Lung microvascular endothelial cell (primary cell): ENCODE measurements at regions not wholly inside any gene's neighbourhood (a gene's known extent, or its start where the extent isn't known, plus 50 kb on each side); places are given as distances from the start of the nearest gene placed in this dataset.

Experiments used
- DNase-seq, 2 donors: peaks; one replicate each; pipeline versions ENCODE4 v3.0.0 to v3.0.0-alpha.2; 2010; ENCODE audit warnings: low read depth in 2 of 2

DNA sequence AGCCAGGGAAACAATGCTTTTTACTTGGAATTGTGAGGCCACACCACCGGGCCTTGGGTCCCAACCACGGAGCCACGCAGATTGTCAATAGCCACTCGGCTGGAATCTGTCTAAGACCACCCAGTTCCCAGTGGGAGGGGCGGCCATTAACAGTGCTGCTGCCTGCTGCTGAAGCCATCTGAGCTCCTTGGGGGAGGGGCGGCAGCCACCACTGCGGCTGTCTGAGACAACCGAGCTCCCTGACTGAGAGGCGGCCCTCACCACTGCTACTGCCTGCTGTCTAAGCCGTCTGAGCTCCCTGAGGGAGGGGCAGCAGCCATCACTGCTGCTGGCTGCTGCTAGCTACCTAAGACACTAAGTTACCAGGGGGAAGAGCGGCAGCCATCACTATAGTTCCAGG lies 64.3 kb downstream of the DMRTA2 start:
- DNase-seq, result no peak

DNA sequence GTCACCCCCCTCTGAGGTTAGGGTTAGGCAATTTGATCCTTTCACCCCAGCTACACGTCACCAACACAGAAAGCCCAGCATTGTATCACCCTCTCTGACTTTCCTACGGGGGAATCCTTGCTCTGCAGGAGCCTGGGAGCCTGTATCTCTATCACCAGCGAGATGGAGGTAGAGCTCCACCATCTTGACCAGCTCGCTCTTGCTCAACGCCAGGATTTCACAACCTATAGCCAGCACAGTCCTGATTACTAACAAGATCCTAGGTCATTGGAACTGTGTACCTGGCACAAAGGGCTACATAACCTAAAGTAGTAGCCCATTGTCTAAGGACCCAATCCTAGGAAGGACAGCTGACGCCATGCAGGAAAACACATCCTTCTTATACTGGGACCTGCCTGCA lies 66.1 kb downstream of the DMRTA2 start:
- no peak for DNase-seq

DNA sequence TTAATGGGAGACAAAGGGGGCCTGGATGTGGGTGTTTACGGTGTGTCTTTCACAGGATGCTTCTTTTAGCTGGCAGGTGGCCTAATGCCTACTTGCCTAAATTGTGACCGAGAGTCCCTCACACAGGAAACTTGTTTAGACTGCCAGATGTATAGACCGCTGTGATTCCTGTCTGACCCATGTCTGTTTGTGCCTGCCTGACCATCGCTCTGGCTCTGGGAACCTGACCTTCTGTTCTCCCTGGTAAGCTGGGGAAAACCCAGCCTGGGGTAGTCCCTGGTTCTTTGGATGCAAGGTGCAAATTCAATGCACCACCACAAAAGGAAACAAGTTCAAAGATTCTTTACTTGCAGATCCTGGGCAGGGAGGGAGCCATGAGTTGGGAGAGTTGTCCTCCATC lies 68.4 kb downstream of the DMRTA2 start:
- no peak for DNase-seq

DNA sequence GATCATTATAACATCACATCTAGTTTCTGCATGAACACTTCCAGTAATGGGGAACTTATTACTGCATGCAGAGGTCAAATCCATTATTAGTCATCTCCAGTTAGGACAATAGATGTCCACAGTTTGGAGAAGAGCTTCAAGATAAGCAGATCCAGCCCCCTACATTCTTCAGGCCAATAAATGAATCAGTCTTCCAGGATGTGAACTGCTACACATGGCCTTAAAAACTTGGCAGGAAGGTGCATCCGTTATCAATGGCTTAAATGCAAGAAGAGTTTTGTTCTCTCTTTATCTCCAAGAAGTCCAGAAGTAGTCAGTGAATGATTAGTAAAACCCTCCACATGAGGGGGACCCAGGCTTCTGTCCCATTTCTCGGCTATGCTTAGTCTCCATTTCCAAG lies 70.8 kb downstream of the DMRTA2 start:
- peak in 1 of 2 donors; percentile 22 for DNase-seq

DNA sequence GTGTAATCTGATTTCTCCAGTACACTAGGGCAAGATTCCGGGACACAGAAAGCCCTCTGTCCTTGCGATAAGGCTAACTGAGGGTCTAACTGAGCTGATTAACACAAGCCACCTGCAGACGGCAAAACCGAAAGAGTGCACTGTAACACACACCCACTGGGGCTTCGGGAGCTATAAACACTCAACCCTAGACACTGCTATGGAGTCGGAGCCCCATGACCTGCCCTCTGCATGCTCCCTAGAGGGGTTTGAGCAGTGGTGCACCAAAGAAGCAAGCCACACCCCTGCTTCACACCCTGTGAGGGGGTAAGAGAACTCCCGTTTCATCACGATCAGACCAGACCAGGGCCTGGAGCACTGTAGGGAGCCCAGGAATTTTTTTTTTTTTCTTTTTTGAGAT lies 72.4 kb downstream of the DMRTA2 start:
- no peak for DNase-seq

DNA sequence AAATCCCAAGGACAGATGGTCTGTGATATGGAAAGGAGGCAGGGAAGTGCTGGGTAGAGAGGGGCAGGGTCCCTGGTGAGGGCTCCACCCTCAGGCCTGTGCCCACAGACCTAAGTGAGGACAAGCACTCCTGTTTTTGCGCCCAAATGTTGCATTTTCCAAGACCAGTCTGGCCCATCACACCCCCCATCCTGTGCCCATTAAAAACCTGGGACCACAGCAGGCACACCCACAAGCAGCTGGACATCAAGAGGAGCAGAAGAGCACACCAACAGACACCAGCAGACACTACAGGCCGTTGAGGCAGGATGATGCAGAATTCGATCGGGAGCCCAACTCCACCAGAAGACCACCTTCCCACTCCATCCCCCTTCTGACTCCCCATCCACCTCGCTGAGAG lies 72.8 kb downstream of the DMRTA2 start:
- no peak for DNase-seq

DNA sequence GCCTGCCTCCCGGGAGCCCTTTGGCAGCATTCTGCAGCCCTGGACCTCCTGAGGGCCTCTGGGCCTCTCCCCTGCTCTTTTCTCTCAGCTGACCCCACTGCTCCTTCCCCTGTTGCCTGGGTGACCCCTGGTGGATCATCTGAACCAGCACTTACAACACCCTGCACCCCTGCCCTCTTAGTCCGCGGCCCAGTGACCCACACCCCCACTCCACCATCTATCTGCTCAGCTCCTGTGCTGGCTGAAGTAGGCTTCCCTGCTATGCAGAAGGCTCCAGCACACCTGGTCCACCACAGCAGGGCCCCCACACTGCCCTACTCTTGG lies 74.0 kb downstream of the DMRTA2 start:
- no peak for DNase-seq

DNA sequence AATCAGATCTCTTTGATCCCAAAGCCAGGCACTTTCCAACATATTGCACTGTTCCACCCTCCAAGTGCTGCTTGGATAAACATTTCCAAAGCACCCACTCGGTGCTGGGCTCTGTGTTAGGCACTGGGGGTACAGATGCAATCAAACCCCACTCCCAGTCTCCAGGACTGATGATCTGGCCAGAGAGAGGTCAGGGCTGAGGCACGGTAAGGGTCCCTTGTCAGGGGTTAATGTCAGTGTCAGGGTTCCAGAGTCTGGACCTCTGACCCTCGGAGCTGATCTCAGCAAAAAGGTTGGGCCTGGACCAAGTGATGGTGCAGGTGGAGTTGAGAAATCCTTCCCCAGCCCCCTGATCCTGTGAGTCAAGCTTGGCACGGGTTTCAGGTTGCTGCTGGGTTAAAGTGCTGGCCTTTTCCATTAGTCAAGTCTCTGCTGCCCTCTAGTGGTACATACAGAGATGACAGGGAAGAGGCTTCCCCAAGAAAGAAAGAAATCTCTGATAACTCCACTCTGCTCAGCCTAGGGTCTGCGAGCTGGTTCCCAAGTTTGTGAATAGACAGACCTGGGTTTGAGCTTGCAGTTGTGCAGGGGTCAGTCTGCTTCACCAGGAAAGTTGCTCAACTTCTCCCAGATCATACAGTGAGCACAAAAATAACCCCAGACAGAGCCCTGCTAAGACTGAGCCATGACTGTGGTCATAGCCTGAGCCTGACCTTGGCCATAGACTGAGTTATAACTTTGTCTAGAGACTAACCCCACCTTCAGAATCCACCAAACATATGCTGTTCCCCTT lies 74.6 kb downstream of the DMRTA2 start:
- peak; percentile 73 to 77 for DNase-seq

DNA sequence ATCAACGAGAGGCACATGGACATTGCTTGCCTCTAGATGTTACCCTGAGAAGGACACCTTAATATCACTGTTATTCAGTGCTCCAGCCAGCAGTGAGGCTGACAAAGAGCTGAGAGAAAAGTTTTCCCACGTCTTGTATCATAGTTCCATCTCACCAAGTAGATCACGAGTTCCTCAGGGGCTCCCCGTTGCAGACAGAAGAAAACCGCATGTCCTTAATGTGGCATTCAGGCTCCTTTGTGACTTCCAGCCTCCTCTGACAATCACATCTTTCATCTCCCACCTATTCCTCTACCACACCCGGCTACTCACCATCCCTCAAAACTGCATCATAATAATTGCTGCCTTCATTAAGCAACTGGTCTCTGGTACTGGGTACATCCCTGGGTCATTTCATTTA lies 75.3 kb downstream of the DMRTA2 start:
- DNase-seq, result no peak

DNA sequence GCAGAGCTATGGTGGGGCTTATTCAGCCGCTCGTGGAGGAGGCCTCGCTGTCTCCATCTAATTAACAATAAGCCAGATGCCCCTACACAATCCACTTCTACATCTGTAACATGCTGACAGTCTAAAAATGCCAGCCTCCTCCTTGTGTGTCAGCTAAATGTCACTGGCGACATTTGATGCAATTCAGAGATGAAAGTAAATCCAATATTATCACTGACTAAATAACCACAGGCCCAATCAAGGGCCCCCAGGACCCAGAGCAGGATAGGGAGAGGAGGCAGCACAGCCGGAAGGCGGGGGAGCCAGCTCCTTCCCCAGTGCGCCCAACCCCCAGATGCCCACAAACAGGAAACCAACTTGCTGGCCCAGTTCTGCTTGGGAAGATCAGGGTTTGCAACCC lies 76.6 kb downstream of the DMRTA2 start:
- no peak for DNase-seq

DNA sequence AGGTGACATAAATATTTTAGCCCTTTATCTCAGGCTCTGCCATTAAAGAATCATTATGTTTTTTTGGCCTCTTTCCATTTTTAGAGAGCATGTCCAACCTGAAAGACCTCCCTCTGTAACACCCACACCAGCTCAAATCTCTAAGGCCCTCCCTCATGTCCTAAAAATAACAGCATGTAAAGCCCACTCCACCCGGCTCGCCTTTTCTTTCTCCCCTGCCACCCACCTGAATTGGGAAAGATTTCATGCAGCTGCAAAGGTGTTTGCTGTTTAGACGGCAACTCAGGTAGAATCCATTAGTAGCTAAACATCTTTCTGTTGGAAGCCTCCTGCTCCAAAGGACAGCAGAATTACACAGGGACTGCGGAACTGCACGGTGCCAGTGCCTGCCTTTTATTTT lies 79.9 kb downstream of the DMRTA2 start:
- no peak for DNase-seq

DNA sequence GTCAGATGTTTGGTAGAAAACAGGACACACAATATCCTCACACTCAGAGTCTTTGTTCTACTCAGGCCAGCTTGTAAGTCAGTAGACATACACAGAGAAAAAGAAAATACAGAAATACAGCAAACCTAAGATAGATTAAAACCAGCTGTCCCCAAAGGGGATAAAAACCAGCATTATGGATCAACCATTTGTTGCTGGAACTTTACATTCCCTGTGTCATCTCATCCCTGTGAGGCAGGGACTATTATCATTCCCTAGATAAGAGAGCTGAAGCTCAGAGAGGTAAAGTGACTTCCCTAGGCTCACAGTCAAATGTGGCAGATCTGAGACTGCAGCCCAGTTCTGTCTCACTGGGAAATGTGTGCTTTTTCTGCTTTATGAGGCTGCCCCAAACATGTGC lies 80.7 kb downstream of the DMRTA2 start:
- no peak for DNase-seq

DNA sequence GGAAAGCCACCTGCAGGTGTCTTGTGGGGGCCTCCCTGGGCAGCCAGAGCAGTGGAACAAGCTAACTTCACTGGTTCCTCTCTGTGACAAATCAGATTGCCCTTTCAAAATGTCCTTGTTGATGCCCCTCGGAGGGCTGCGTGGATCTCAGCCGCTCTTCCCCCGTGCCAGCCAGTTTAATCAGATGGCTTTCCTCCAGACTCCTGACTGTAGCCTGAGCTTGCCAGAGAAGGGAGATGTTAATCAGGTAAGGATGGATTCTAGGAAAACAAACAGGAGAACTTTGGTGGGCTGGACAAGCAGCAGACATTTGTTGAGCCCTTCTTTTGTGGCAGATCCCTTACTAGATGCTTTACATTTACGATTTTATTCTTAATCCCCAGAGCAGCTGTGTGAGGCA lies 88.2 kb downstream of the DMRTA2 start:
- DNase-seq, result no peak

DNA sequence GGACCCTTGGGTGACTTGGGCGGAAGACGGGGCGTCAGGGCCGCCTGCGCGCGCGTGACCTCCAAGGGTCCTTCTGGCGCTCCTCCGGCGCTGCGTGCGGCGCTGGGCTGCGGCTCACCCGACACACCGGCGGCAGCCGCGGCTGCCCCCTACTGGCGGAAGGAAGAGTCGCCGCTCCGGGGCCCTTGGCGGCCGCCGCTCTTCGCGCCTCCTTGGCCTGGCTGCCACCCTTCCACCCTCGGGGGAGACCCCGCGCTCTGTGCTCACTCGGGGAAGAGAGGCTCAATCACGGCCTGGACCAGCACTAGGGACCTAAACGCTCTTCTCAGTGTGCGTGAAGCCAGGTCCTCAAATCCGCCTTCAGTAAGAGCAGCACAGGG lies 89.7 kb downstream of the DMRTA2 start:
- peak; percentile 23 to 30 for DNase-seq

DNA sequence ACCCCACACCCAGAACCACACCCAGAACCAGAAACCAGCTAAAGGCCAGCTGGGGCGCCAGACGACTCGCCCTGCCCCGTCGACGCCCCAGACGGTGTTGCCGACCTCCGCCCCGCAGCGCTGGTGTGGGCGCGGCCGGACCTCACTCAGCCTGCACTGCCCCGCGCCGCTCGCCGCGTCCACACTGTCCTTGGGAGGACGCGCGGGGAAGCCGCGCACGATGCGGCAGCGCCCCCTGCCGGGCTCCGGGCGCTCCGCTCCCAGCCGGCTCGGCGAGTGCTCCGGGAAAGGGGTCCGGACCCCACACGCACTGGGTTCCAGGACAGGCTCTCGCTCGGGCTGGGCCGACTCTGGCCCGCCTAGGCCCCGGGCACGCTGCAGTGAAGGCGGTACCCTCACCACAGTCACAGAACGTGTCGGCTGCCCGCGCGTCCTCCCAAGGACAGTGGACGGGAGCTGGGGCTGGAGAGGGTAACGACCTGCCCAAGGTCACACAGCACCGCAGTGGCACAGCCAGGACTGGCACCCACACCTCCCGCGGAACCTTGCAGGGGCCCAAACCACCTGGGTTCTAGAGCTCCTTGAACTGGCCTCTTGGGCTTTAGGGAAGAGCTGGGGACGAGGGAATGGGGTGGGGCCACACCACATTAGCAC lies 90.2 kb downstream of the DMRTA2 start:
- DNase-seq, result peak; percentile 54 to 67

DNA sequence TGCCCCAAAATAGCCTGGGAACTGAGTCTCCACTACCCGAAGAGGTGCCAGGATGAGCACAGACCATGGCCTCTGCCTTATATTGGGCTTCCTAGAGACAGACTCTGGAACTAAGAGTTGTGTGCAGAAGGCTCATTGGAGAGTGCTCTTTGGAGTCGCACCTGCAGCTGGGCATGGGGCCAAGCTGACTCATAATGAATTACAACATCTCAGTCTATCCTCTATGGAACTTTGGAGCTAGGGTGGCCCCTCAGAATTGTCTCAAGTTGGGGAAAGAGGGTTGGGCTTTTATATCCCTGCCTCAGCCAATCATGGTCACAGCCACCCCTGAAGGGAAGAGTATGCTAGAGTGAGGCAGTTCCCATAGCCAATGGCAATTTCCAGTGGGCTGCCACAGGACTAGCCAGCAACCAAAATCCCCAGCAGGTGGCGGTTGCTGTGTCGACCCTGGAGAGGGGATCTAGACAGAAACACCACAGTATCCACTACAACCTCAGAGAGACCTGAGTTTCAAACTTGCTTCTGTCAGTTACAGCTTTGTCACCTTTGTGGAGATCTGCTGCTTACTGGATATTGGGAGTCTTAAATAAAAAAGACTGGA lies 93.8 kb downstream of the DMRTA2 start:
- no peak for DNase-seq

DNA sequence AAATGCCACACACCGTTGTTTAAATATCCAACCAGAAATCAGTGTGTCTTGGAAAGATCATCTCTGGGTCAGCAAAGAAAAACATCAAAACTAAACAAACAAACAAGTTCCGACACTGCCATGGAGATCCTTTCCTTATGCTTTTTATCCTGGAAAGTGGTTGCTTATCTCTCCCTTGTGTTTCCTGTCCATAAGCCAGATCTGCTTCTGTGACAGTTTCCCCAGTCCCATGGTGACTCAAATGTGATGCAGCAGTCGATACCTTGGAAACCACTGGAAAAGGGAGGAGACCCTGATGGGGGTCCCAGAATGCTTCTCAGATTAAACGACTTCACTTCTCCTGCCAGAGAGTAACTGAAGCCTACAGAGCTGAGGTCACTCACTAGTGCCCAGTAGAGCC lies 94.7 kb downstream of the DMRTA2 start:
- no peak for DNase-seq

DNA sequence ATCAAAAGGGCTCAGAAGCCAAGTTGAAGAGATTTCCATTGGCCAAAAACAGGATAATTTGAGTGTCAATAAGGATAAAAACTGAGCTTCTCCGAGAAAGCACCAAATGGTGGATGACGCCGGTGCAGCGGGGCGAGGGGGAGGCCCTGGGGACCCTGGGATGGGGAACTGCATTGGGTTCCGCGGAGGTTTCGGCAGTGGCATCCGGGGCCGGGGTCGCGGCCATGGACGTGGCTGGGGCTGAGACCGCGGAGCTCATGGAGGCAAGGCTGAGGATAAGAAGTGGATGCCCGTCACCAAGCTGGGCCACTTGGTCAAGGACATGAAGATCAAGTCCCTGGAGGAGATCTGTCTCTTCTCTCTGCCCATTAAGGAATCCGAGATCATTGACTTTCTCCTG lies 97.2 kb downstream of the DMRTA2 start:
- no peak for DNase-seq

DNA sequence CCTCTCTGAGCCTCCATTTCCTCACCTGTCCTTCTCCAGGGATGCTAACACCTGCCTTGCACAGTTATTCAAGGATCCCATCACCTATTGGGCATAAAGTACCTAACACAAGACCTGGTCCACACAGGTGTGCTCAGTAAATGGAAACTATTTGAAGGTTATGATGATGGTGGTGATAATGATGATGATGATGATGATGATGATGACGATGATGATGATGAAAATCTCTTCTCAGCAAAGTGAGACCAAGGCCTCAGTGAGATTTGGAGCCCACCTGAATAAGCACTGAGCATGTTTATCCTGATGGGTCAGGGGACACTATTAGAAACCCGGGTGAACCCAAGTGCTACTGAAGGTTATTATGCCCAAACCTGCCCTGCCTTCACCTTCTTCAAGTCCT lies 100.7 kb downstream of the DMRTA2 start:
- no peak for DNase-seq

DNA sequence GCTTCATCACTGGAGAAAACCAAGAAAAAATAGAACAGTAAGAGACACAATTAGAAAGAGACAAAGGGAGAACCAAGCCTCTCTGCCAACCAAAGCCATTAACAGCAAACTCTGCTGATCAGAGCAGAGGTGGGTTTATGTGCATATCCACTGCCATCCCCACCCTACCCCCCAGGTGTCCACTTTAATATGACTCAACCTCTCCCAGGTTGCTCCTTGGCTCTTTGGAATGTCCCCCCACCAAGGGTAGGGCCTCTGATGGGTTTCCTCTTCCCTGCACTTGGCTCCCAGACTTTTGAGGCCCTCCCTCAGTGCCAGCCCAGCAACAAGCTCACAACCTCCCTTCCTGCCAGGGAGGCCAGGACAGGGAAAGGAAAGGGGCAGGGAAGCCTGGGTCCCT lies 104.8 kb downstream of the DMRTA2 start:
- no peak for DNase-seq

DNA sequence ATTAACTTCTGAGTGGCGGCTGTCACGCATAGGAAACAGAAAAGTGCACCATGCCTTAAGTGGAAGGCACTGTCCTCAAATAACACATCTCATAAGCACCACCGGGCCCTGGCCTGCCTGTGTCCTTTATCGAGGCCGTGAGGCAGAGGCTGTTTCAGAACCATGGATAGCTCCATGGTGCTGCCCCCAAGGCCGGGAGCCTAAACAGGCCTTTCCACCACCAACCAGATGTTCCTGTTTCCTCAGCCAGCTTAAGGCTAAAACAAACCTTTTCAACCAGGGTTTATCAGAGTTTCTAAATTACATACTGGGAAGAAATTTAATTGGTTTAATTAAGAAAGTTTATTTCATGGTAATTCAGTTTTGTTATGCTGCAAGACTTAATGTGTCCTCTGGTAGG lies 114.4 kb downstream of the DMRTA2 start:
- DNase-seq, result peak; percentile 53 to 66

DNA sequence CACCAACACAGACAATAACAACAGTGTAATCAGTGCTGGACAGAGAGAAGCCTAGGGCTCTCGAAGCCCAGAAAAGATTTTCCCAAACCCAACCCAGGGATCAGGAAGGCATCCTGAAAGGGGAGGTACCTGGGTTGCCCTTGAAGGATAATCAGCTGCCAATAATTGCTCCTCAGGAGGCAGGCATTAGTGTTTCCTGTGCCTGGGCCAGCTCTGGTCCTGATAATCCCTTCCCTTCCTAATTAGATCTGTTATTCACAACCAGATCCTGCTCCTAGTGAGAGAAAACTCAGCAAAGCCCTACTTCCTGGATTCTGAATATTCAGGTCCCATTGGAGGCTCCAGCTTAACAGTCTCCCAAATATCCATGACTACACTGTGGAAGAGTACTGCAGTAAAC lies 117.4 kb downstream of the DMRTA2 start:
- DNase-seq, result no peak

DNA sequence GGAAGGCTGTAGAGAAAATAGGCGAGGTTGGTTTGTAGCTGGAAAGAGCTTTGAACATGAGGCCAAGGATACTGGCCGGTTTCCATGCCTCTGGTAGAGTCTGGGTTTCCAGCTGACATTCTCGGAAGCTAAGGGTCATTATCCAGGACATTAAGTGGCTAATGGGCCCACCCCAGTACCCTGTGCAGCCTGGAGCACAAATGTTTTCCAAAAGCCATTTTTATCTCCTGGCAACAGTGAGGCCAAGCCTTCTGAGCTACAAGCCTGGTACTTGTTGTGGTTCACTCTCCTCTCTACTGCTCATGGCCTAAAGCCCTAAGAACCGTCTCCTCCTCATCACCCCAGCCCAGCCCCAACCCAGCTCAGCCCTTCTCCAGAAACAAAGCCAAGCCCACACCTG lies 122.9 kb downstream of the DMRTA2 start:
- DNase-seq, result no peak
